ENCODE measurements at regions not wholly inside any gene's neighbourhood (a gene's known extent, or its start where the extent isn't known, plus 50 kb on each side); places are given as distances from the start of the nearest gene placed in this dataset.

- no peak overlapping the region for H3K4me3 ChIP-seq (ENCODE audit: low read length)
- no peak for TF ChIP-seq CTCF (IDR thresholded peaks at IDR 0.05; ENCODE audit: insufficient read depth, low read depth, low read length, missing control alignments)
- no peak for DNase-seq (ENCODE audit: low read depth)
Observed at GRCh38 chr22:48894064-48894671, 933.5 kb downstream of the BRD1 start.

- DNase-seq (ENCODE audit: low read depth): no peak
- no peak overlapping the region for H3K4me3 ChIP-seq (ENCODE audit: low read length)
- no peak for TF ChIP-seq CTCF (IDR thresholded peaks at IDR 0.05; ENCODE audit: insufficient read depth, low read depth, low read length, missing control alignments)
Observed at GRCh38 chr22:48893288-48894063, 934.2 kb downstream of the BRD1 start.

- no peak overlapping the region for H3K4me3 ChIP-seq (ENCODE audit: low read length)
- TF ChIP-seq CTCF (IDR thresholded peaks at IDR 0.05; ENCODE audit: insufficient read depth, low read depth, low read length, missing control alignments): no peak
- no peak for DNase-seq (ENCODE audit: low read depth)
Observed at GRCh38 chr22:48892578-48893287, 934.9 kb downstream of the BRD1 start.

- no peak overlapping the region for H3K4me3 ChIP-seq (ENCODE audit: low read length)
- no peak for DNase-seq (ENCODE audit: low read depth)
- TF ChIP-seq CTCF (IDR thresholded peaks at IDR 0.05; ENCODE audit: insufficient read depth, low read depth, low read length, missing control alignments): no peak
Observed at GRCh38 chr22:48891688-48892577, 935.7 kb downstream of the BRD1 start.

GRCh38 chr22:48890693-48891554, 936.7 kb downstream of the BRD1 start:
- DNase-seq (ENCODE audit: low read depth): no peak
- no peak overlapping the region for H3K4me3 ChIP-seq (ENCODE audit: low read length)
- no peak for TF ChIP-seq CTCF (IDR thresholded peaks at IDR 0.05; ENCODE audit: insufficient read depth, low read depth, low read length, missing control alignments)

All from epithelial cell of esophagus (primary cell).